KMS-11 (cell line): ENCODE measurements at regions not wholly inside any gene's neighbourhood (a gene's known extent, or its start where the extent isn't known, plus 50 kb on each side); places are given as distances from the start of the nearest gene placed in this dataset.
"Not testable (repeated sequence)": the region's sequence is repeated elsewhere in the genome, so short reads cannot be mapped to it uniquely, and the experiment has no call there.

Experiments used
- H2AFZ ChIP-seq: fragments of 200-600 bp; sonication (generic); 2 replicates; pipeline ENCODE4 v1.6.1; 2016; ENCODE audit warnings: antibody characterized with exemption, mixed run types, low read depth
- H3K27ac ChIP-seq: fragments of 200-600 bp; sonication (generic); 2 replicates; pipeline ENCODE4 v1.6.1; 2016; ENCODE audit warnings: mild to moderate bottlenecking, mixed run types
- H3K27me3 ChIP-seq: fragments of 200-600 bp; sonication (generic); 2 replicates; pipeline ENCODE4 v1.6.1; 2017; ENCODE audit warnings: mild to moderate bottlenecking, low read depth, mixed run types, moderate library complexity; ENCODE audit not compliant: insufficient read depth
- H3K36me3 ChIP-seq: fragments of 200-600 bp; sonication (generic); 2 replicates; pipeline ENCODE4 v1.6.1; 2017; ENCODE audit warnings: mild to moderate bottlenecking, mixed run types; ENCODE audit not compliant: insufficient read depth
- H3K4me1 ChIP-seq: fragments of 200-600 bp; sonication (generic); 2 replicates; pipeline ENCODE4 v1.6.1; 2016; ENCODE audit warnings: mild to moderate bottlenecking, low read depth, mixed run types; ENCODE audit not compliant: poor library complexity, severe bottlenecking
- H3K4me2 ChIP-seq: fragments of 200-600 bp; sonication (generic); 2 replicates; pipeline ENCODE4 v1.7.0; 2016; ENCODE audit warnings: mild to moderate bottlenecking, mixed run types
- H3K4me3 ChIP-seq: fragments of 200-600 bp; sonication (generic); IDR thresholded peaks from 2 replicates; pipeline ENCODE4 v1.6.1; 2017; ENCODE audit warnings: low read depth, low read length, mixed read lengths; ENCODE audit not compliant: insufficient read depth
- H3K79me2 ChIP-seq: fragments of 200-600 bp; sonication (generic); 2 replicates; pipeline ENCODE4 v1.6.1; 2016; ENCODE audit warnings: low read depth, mixed run types; ENCODE audit not compliant: insufficient read depth
- H3K9ac ChIP-seq: fragments of 200-600 bp; sonication (generic); 2 replicates; pipeline ENCODE4 v1.6.1; 2016; ENCODE audit warnings: mild to moderate bottlenecking, mixed run types
- H4K20me1 ChIP-seq: fragments of 200-600 bp; sonication (generic); 2 replicates; pipeline ENCODE4 v1.6.1; 2016; ENCODE audit warnings: mild to moderate bottlenecking, mixed run types; ENCODE audit not compliant: insufficient read depth
- CTCF ChIP-seq: fragments of 200-600 bp; sonication (generic); conservative IDR thresholded peaks from 2 replicates; pipeline ENCODE4 v1.6.1; 2017; ENCODE audit warnings: low read depth, mild to moderate bottlenecking, antibody characterized with exemption, low read length, moderate library complexity, mixed read lengths

DNA sequence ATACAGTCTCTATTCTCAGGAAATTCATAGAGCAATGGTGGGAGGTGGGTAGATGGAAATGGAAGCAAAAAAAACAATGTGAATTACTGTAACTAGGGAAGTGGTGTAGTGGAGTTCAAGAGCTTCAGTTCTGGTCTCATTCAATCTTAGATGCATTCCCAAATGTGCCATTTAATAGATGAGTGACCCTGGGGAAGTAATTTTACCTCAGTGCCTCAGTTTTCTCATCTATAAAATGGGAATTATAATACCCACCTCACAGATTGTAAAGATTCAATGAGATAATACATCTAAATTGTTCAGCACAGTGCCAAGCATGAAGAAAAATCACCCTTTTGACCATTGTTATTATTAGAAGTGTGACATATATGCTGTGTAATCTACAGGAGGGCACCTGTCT lies 173.1 kb downstream of the SLC38A4 start:
- Histone ChIP-seq H3K9ac (no peak overlapping the region), H3K27me3 (no peaks in the 10 kb centered on the region), H3K79me2 (no peaks in the 10 kb centered on the region), H4K20me1 (no peaks in the 10 kb centered on the region), H3K4me2 (no peak overlapping the region), H3K4me1 (no peaks in the 10 kb centered on the region), H3K27ac (no peak overlapping the region), H2AFZ (no peak overlapping the region), H3K4me3 (no peak overlapping the region), H3K36me3 (no peaks in the 10 kb centered on the region)
- TF ChIP-seq CTCF = no peak

GRCh38 chr12:46650688-46651087 lies 175.1 kb downstream of the SLC38A4 start:
- Histone ChIP-seq H3K79me2 (no peaks in the 10 kb centered on the region), H3K9ac (no peak overlapping the region), H3K4me1 (no peaks in the 10 kb centered on the region), H3K36me3 (no peaks in the 10 kb centered on the region), H2AFZ (no peak overlapping the region), H3K27me3 (no peaks in the 10 kb centered on the region), H4K20me1 (no peaks in the 10 kb centered on the region), H3K27ac (no peak overlapping the region), H3K4me2 (no peak overlapping the region), H3K4me3 (no peak overlapping the region)
- no peak for TF ChIP-seq CTCF

- H3K36me3 ChIP-seq = no peaks in the 10 kb centered on the region
- no peak overlapping the region for H3K27ac ChIP-seq
- no peaks in the 10 kb centered on the region for H4K20me1 ChIP-seq
Observed at GRCh38 chr12:46649433-46649832, 176.4 kb downstream of the SLC38A4 start.

DNA sequence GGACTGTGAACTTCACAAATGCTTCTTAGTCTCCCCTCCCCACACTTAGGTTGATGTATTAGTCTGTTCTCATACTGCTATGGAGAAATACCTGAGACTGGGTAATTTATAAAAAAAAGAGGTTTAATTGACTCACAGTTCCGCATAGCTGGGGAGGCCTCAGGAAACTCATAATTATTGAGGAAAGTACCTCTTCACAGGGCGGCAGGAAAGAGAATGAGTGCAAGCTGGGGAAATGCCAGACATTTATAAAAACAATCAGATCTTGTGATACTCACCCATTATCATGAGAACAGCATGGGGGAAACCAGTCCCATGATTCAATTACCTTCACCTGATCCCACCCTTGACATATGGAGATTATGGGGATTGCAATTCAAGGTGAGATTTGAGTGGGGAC lies 178.8 kb downstream of the SLC38A4 start:
- H3K27ac ChIP-seq = no peak overlapping the region
- H3K79me2 ChIP-seq = no peaks in the 10 kb centered on the region
- H3K27me3 ChIP-seq = no peaks in the 10 kb centered on the region
- no peak overlapping the region for H3K4me2 ChIP-seq
- H3K4me1 ChIP-seq = no peaks in the 10 kb centered on the region
- H3K4me3 ChIP-seq = no peak overlapping the region
- no peaks in the 10 kb centered on the region for H3K36me3 ChIP-seq
- no peak for TF ChIP-seq CTCF
- no peak overlapping the region for H3K9ac ChIP-seq
- H2AFZ ChIP-seq = no peak overlapping the region
- no peaks in the 10 kb centered on the region for H4K20me1 ChIP-seq

More at GRCh38 chr12:46649433-46649832, 176.4 kb downstream of the SLC38A4 start:
- TF ChIP-seq CTCF = no peak
- Histone ChIP-seq H2AFZ (no peak overlapping the region), H3K79me2 (no peaks in the 10 kb centered on the region), H3K9ac (no peak overlapping the region), H3K4me2 (no peak overlapping the region), H3K27me3 (no peaks in the 10 kb centered on the region), H3K4me3 (no peak overlapping the region), H3K4me1 (no peaks in the 10 kb centered on the region)

GRCh38 chr12:46641649-46642048 lies 184.1 kb downstream of the SLC38A4 start:
- not testable (repeated sequence) for H4K20me1 ChIP-seq, H3K9ac ChIP-seq, H3K4me3 ChIP-seq, H3K4me1 ChIP-seq, H3K27me3 ChIP-seq, H3K27ac ChIP-seq, H3K4me2 ChIP-seq, H3K79me2 ChIP-seq, H3K36me3 ChIP-seq, H2AFZ ChIP-seq
